ENCODE measurements at regions not wholly inside any gene's neighbourhood (a gene's known extent, or its start where the extent isn't known, plus 50 kb on each side); places are given as distances from the start of the nearest gene placed in this dataset.

- in situ Hi-C loops (cut with MboI; ENCODE audit: low sequenced_read_pairs) = no loop called here
Measured at GRCh38 chr12:115450017-115450416, 766.0 kb upstream of the TBX3 start.

- in situ Hi-C loops (cut with MboI; ENCODE audit: low sequenced_read_pairs) = no loop called here
Measured at GRCh38 chr12:115449526-115449925, 765.6 kb upstream of the TBX3 start.

- in situ Hi-C loops (cut with MboI; ENCODE audit: low sequenced_read_pairs) = no loop called here
Measured at GRCh38 chr12:115444346-115444745, 760.4 kb upstream of the TBX3 start.

GRCh38 chr12:115443351-115443938 is 759.5 kb upstream of the TBX3 start:
- in situ Hi-C loops (cut with MboI; ENCODE audit: low sequenced_read_pairs) = no loop called here

- in situ Hi-C loops (cut with MboI; ENCODE audit: low sequenced_read_pairs) = no loop called here
Measured at GRCh38 chr12:115440438-115440837, 756.5 kb upstream of the TBX3 start.

GRCh38 chr12:115439008-115439601 is 755.1 kb upstream of the TBX3 start:
- in situ Hi-C loops (cut with MboI; ENCODE audit: low sequenced_read_pairs) = no loop called here

GRCh38 chr12:115438314-115438713 is 754.3 kb upstream of the TBX3 start:
- in situ Hi-C loops (cut with MboI; ENCODE audit: low sequenced_read_pairs) = no loop called here

- in situ Hi-C loops (cut with MboI; ENCODE audit: low sequenced_read_pairs) = no loop called here
Measured at GRCh38 chr12:115437061-115437567, 753.1 kb upstream of the TBX3 start.

GRCh38 chr12:115433014-115433634 is 749.1 kb upstream of the TBX3 start:
- in situ Hi-C loops (cut with MboI; ENCODE audit: low sequenced_read_pairs) = no loop called here

- in situ Hi-C loops (cut with MboI; ENCODE audit: low sequenced_read_pairs) = no loop called here
Measured at GRCh38 chr12:115430636-115431035, 746.7 kb upstream of the TBX3 start.

- in situ Hi-C loops (cut with MboI; ENCODE audit: low sequenced_read_pairs) = no loop called here
Measured at GRCh38 chr12:115426732-115427131, 742.8 kb upstream of the TBX3 start.

- in situ Hi-C loops (cut with MboI; ENCODE audit: low sequenced_read_pairs) = no loop called here
Measured at GRCh38 chr12:115424003-115424402, 740.0 kb upstream of the TBX3 start.

GRCh38 chr12:115423546-115423987 is 739.6 kb upstream of the TBX3 start:
- in situ Hi-C loops (cut with MboI; ENCODE audit: low sequenced_read_pairs) = no loop called here

- in situ Hi-C loops (cut with MboI; ENCODE audit: low sequenced_read_pairs) = no loop called here
Measured at GRCh38 chr12:115422845-115423545, 739.0 kb upstream of the TBX3 start.

- in situ Hi-C loops (cut with MboI; ENCODE audit: low sequenced_read_pairs) = no loop called here
Measured at GRCh38 chr12:115421796-115422709, 738.1 kb upstream of the TBX3 start.

GRCh38 chr12:115421350-115421749 is 737.4 kb upstream of the TBX3 start:
- in situ Hi-C loops (cut with MboI; ENCODE audit: low sequenced_read_pairs) = no loop called here

GRCh38 chr12:115419145-115419646 is 735.2 kb upstream of the TBX3 start:
- in situ Hi-C loops (cut with MboI; ENCODE audit: low sequenced_read_pairs) = no loop called here

GRCh38 chr12:115417610-115418009 is 733.6 kb upstream of the TBX3 start:
- in situ Hi-C loops (cut with MboI; ENCODE audit: low sequenced_read_pairs) = no loop called here

- in situ Hi-C loops (cut with MboI; ENCODE audit: low sequenced_read_pairs) = no loop called here
Measured at GRCh38 chr12:115416869-115417268, 732.9 kb upstream of the TBX3 start.

- in situ Hi-C loops (cut with MboI; ENCODE audit: low sequenced_read_pairs) = no loop called here
Measured at GRCh38 chr12:115413626-115414025, 729.7 kb upstream of the TBX3 start.

All from HL-60/S4 (cell line).